Stimulated activated CD4-positive, alpha-beta T cell treated with anti-CD3 and anti-CD28 coated beads, Interleukin-1b, Interleukin-23, amount 100 ng/mL, for 48 hours (primary cell): ENCODE measurements at regions not wholly inside any gene's neighbourhood (a gene's known extent, or its start where the extent isn't known, plus 50 kb on each side); places are given as distances from the start of the nearest gene placed in this dataset.
"Not testable (repeated sequence)": the region's sequence is repeated elsewhere in the genome, so short reads cannot be mapped to it uniquely, and the experiment has no call there.

Experiments
- DNase-seq: peaks from one replicate; pipeline ENCODE4 v3.0.0-alpha.2; 2020

GRCh38 chr16:7278636-7279035, 54.0 kb upstream of the RBFOX1 start:
- DNase-seq, result no peak

GRCh38 chr16:7272567-7273158, 60.0 kb upstream of the RBFOX1 start:
- no peak for DNase-seq

- DNase-seq, result no peak
Observed at GRCh38 chr16:7271486-7271885, 61.2 kb upstream of the RBFOX1 start.

- no peak for DNase-seq
Observed at GRCh38 chr16:7270823-7271222, 61.8 kb upstream of the RBFOX1 start.

GRCh38 chr16:7270006-7270405, 62.6 kb upstream of the RBFOX1 start:
- DNase-seq, result no peak

GRCh38 chr16:7268182-7268581, 64.5 kb upstream of the RBFOX1 start:
- DNase-seq, result no peak

GRCh38 chr16:7257016-7257415, 75.6 kb upstream of the RBFOX1 start:
- DNase-seq, result no peak

- no peak for DNase-seq
Observed at GRCh38 chr16:7246578-7246977, 86.1 kb upstream of the RBFOX1 start.

- no peak for DNase-seq
Observed at GRCh38 chr16:7239547-7239946, 93.1 kb upstream of the RBFOX1 start.

- DNase-seq, result no peak
Observed at GRCh38 chr16:7236824-7237410, 95.7 kb upstream of the RBFOX1 start.

GRCh38 chr16:7233975-7234374, 98.7 kb upstream of the RBFOX1 start:
- DNase-seq, result no peak

GRCh38 chr16:7231762-7232161, 100.9 kb upstream of the RBFOX1 start:
- DNase-seq, result no peak

- not testable (repeated sequence) for DNase-seq
Observed at GRCh38 chr16:7229433-7230218, 103.0 kb upstream of the RBFOX1 start.

GRCh38 chr16:7227229-7227721, 105.4 kb upstream of the RBFOX1 start:
- no peak for DNase-seq

- DNase-seq, result no peak
Observed at GRCh38 chr16:7221157-7221556, 111.5 kb upstream of the RBFOX1 start.

- DNase-seq, result no peak
Observed at GRCh38 chr16:7218936-7219335, 113.7 kb upstream of the RBFOX1 start.

- no peak for DNase-seq
Observed at GRCh38 chr16:7217797-7218196, 114.8 kb upstream of the RBFOX1 start.

- no peak for DNase-seq
Observed at GRCh38 chr16:7216719-7217118, 115.9 kb upstream of the RBFOX1 start.

- no peak for DNase-seq
Observed at GRCh38 chr16:7211781-7212180, 120.9 kb upstream of the RBFOX1 start.

GRCh38 chr16:7209598-7209997, 123.0 kb upstream of the RBFOX1 start:
- no peak for DNase-seq

- DNase-seq, result no peak
Observed at GRCh38 chr16:7206469-7206868, 126.2 kb upstream of the RBFOX1 start.

- DNase-seq, result no peak
Observed at GRCh38 chr16:7200320-7200719, 132.3 kb upstream of the RBFOX1 start.

GRCh38 chr16:7185689-7186088, 147.0 kb upstream of the RBFOX1 start:
- no peak for DNase-seq

- no peak for DNase-seq
Observed at GRCh38 chr16:7185165-7185564, 147.5 kb upstream of the RBFOX1 start.
